Mammary epithelial cell (primary cell): ENCODE measurements at regions not wholly inside any gene's neighbourhood (a gene's known extent, or its start where the extent isn't known, plus 50 kb on each side); places are given as distances from the start of the nearest gene placed in this dataset.

Source experiments
- EZH2 ChIP-seq: IDR thresholded peaks from 2 replicates; pipeline ENCODE4 v1.6.1; 2012; ENCODE audit warnings: low read length, inconsistent platforms, borderline replicate concordance
- TF ChIP-seq, protein P1 (sequence below), 2 donors: IDR thresholded peaks in 1 of 2; conservative IDR thresholded peaks in 1 of 2; 2 replicates each; pipeline ENCODE4 v1.5.1; 2011 to 2012; ENCODE audit warnings: inconsistent platforms in 2 of 2, low read length in 2 of 2, mild to moderate bottlenecking in 2 of 2, control low read depth in 1 of 2, low read depth in 1 of 2; ENCODE audit not compliant: insufficient read depth in 1 of 2; ENCODE audit errors: extremely low read depth in 1 of 2

DNA sequence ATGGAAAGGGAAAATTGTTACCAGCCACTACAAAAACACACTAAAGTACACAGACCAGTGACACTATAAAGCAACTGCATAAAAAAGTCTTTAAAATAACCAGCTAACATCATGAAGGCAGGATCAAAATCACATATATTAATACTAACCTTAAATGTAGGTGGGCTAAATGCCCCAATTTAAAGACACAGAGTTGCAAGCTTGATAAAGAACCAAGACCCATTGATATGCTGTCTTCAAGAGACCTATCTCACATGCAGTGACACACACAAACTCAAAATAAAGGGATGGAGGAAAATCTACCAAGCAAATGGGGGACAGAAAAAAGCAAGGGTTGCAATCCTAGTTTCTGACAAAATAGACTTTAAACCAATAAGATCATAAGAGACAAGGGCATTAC, 246.3 kb downstream of the SEC16B start:
- TF ChIP-seq, protein P1, sequence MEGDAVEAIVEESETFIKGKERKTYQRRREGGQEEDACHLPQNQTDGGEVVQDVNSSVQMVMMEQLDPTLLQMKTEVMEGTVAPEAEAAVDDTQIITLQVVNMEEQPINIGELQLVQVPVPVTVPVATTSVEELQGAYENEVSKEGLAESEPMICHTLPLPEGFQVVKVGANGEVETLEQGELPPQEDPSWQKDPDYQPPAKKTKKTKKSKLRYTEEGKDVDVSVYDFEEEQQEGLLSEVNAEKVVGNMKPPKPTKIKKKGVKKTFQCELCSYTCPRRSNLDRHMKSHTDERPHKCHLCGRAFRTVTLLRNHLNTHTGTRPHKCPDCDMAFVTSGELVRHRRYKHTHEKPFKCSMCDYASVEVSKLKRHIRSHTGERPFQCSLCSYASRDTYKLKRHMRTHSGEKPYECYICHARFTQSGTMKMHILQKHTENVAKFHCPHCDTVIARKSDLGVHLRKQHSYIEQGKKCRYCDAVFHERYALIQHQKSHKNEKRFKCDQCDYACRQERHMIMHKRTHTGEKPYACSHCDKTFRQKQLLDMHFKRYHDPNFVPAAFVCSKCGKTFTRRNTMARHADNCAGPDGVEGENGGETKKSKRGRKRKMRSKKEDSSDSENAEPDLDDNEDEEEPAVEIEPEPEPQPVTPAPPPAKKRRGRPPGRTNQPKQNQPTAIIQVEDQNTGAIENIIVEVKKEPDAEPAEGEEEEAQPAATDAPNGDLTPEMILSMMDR (conservative IDR thresholded peaks at IDR 0.05 in 1 of 2, IDR thresholded peaks at IDR 0.05 in 1 of 2; ENCODE audit: extremely low read depth in 1 of 2, insufficient read depth in 1 of 2, low read depth in 1 of 2, low read length in 2 of 2): no peak
- TF ChIP-seq EZH2: no peak
